ENCODE measurements at regions not wholly inside any gene's neighbourhood (a gene's known extent, or its start where the extent isn't known, plus 50 kb on each side); places are given as distances from the start of the nearest gene placed in this dataset.

DNA sequence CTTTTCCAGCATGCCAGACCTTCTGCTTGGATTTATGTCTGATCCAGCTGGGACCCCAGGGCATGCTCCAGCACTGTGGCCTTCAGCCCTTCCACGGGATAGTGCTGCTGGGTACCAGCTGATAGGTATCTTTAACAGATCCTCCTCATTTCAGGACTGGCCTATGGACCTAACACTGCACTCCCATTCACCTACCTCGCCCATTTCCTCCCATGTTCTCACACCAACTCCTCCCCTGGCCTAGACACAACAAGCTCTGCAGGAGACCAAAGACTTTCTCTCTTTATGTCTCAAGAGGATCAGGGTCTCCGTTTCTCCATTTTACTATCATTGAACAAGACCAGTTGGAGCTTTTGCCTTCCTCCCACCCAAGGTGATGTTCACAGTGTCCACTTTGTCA lies 140.0 kb upstream of the TMCC3 start:
- TF ChIP-seq CTCF (IDR thresholded peaks at IDR 0.05) (no peak), POLR2A (IDR thresholded peaks at IDR 0.05) (no peak), POLR2AphosphoS5 (IDR thresholded peaks at IDR 0.05; ENCODE audit: insufficient read depth in 1 of 2, low read depth in 1 of 2) (no peak)
